ENCODE measurements at regions not wholly inside any gene's neighbourhood (a gene's known extent, or its start where the extent isn't known, plus 50 kb on each side); places are given as distances from the start of the nearest gene placed in this dataset.

DNA sequence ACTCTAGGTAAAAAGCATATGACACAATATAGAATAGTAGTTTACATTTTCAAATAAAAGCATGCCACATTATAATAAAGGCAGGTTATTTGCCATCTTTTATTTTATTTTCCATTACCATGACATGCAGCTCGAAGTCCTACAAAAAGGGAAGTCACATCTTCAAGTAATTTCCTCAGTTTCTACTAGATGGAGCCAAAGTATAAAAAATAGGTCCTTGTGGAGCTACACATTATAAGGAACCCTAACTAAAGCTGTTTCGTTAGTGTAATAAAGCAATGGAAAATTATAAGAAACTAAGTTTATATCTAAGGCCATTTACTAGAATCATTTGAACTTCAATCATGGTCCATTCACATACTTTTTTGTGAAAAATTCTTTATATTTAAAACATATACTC is 674.5 kb downstream of the KCNJ3 start:
- intact Hi-C loops (cut with DNase I) = no loop called here
- TF ChIP-seq POLR2A (IDR thresholded peaks at IDR 0.05) (no peak), EP300 (IDR thresholded peaks at IDR 0.05) (no peak), POLR2AphosphoS5 (IDR thresholded peaks at IDR 0.05) (no peak)
- TF ChIP-seq, protein P1, sequence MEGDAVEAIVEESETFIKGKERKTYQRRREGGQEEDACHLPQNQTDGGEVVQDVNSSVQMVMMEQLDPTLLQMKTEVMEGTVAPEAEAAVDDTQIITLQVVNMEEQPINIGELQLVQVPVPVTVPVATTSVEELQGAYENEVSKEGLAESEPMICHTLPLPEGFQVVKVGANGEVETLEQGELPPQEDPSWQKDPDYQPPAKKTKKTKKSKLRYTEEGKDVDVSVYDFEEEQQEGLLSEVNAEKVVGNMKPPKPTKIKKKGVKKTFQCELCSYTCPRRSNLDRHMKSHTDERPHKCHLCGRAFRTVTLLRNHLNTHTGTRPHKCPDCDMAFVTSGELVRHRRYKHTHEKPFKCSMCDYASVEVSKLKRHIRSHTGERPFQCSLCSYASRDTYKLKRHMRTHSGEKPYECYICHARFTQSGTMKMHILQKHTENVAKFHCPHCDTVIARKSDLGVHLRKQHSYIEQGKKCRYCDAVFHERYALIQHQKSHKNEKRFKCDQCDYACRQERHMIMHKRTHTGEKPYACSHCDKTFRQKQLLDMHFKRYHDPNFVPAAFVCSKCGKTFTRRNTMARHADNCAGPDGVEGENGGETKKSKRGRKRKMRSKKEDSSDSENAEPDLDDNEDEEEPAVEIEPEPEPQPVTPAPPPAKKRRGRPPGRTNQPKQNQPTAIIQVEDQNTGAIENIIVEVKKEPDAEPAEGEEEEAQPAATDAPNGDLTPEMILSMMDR (IDR thresholded peaks at IDR 0.05) = no peak
- Histone ChIP-seq H3K4me3 (no peak overlapping the region), H3K4me1 (no peaks in the 10 kb centered on the region), H3K27ac (no peak overlapping the region), H3K36me3 (no peaks in the 10 kb centered on the region), H3K27me3 (peaks cover 0 to 4% (median 0%) of the 10 kb centered on the region in 3 donors), H3K9me3 (no peaks in the 10 kb centered on the region)
- no peak for DNase-seq
- WGBS, 2 donors = 21 to 24% methylated on average over 2 of the region's 2 CpGs

DNA sequence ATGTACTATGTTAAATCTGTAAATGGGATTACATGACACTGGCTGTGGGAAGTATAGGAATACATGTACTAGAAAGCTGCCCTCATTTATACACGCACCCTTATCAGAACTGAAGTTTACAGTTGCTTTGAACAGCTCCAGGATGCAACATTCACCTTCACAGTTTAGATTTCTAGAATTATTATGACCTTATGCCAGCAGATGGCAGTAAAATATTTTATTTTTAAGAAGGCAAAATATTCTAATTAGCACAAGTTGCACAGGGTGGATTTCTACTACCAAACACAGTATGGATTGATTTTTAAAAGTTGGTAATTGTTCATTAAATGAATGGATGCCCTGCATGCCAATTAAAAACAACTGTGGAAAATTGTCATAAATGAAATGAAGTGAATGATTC is 670.4 kb downstream of the KCNJ3 start:
- intact Hi-C loops (cut with DNase I) = no loop called here
- Histone ChIP-seq H3K4me1 (no peaks in the 10 kb centered on the region), H3K36me3 (no peaks in the 10 kb centered on the region), H3K27ac (no peak overlapping the region), H3K4me3 (no peak overlapping the region), H3K9me3 (no peaks in the 10 kb centered on the region), H3K27me3 (peaks cover 0 to 4% (median 0%) of the 10 kb centered on the region in 3 donors)
- TF ChIP-seq POLR2AphosphoS5 (IDR thresholded peaks at IDR 0.05) = no peak
- TF ChIP-seq, protein P1 (IDR thresholded peaks at IDR 0.05) = no peak
- TF ChIP-seq EP300 (IDR thresholded peaks at IDR 0.05) = no peak
- TF ChIP-seq POLR2A (IDR thresholded peaks at IDR 0.05) = no peak
- 11 to 37% methylated on average over 1 of the region's 1 CpG for WGBS, 2 donors
- no peak for DNase-seq

DNA sequence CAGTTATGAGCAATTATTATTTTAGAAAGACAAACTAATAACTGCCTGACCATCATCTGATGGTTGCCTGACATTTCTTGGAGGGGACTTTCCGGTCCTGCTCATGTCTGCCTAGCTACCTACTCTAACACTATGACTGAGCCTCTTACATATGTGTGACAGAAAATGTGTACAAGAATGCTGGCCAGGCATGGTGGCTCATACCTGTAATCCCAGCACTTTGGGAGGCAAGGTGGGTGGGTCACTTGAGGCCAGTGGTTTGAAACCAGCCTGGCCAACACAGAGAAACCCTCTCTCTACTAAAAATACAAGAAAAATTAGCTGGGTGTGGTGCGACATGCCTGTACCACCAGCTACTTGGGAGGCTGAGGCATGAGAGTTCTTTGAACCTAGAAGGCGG is 666.3 kb downstream of the KCNJ3 start:
- no peak overlapping the region for H3K27ac ChIP-seq
- no peaks in the 10 kb centered on the region for H3K36me3 ChIP-seq
- 95% methylated on average over 3 of the region's 3 CpGs for WGBS, 2 donors
- H3K4me3 ChIP-seq = no peak overlapping the region
- no peaks in the 10 kb centered on the region for H3K9me3 ChIP-seq
- DNase-seq = no peak
- TF ChIP-seq, protein P1 (IDR thresholded peaks at IDR 0.05) = no peak
- TF ChIP-seq POLR2AphosphoS5 (IDR thresholded peaks at IDR 0.05) (no peak), POLR2A (IDR thresholded peaks at IDR 0.05) (no peak), EP300 (IDR thresholded peaks at IDR 0.05) (no peak)
- no peaks in the 10 kb centered on the region for H3K27me3 ChIP-seq
- intact Hi-C loops (cut with DNase I) = no loop called here
- no peaks in the 10 kb centered on the region for H3K4me1 ChIP-seq

DNA sequence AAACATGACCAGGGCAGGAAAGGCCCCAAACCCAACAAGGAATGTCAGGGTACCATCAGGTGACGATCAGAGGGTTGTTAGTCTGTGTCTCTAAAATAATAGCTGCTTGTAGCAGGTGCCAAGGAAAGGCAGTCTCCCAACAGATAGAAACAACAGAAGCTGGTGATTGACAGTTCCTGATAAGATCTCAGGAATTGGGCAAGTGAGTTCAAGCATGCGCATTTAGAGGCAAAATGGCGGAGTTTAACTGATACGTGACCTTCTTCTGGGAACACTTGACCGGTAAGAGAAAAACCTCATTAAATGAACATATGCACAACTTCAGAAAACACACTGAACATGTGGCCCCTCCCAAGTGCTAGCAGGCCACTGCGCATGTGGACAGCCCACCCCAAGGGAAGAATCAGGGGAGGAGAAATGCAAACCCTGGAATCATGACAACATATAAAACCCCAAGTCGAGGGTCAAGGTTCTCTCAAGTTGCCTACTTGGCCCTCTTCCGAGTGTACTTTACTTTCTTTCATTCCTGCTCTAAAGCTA is 664.9 kb downstream of the KCNJ3 start:
- Histone ChIP-seq H3K4me1 (no peaks in the 10 kb centered on the region), H3K36me3 (no peaks in the 10 kb centered on the region), H3K4me3 (no peak overlapping the region), H3K27ac (no peak overlapping the region), H3K27me3 (no peaks in the 10 kb centered on the region), H3K9me3 (no peaks in the 10 kb centered on the region)
- intact Hi-C loops (cut with DNase I) = no loop called here
- 86 to 91% methylated on average over 8 of the region's 8 CpGs for WGBS, 2 donors
- DNase-seq = no peak
- TF ChIP-seq, protein P1 (IDR thresholded peaks at IDR 0.05) = no peak
- TF ChIP-seq POLR2AphosphoS5 (IDR thresholded peaks at IDR 0.05) = no peak
- no peak for TF ChIP-seq POLR2A (IDR thresholded peaks at IDR 0.05)
- TF ChIP-seq EP300 (IDR thresholded peaks at IDR 0.05) = no peak

DNA sequence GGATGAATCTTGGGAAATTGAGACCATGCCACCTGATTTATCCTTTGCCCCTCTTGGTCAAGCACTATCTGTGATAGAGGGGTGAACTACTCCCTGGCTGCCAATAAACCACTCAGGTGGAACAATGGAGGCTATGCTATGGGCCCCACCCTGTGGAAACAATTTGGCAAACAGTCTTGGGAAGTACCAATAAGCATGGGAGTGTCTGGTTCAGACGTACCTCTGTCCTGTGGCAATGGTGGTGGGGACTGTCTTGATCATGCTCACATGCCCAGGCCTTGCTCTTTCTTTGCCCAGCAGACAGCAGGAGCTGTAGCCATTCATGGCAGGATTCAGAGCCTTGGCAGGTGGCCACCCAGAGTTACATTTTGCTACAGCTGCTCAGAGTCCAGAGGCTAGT is 658.7 kb downstream of the KCNJ3 start:
- Histone ChIP-seq H3K27ac (no peak overlapping the region), H3K9me3 (no peaks in the 10 kb centered on the region), H3K36me3 (no peaks in the 10 kb centered on the region), H3K4me1 (no peaks in the 10 kb centered on the region), H3K27me3 (no peaks in the 10 kb centered on the region), H3K4me3 (no peak overlapping the region)
- intact Hi-C loops (cut with DNase I) = no loop called here
- DNase-seq = no peak
- TF ChIP-seq, protein P1 (IDR thresholded peaks at IDR 0.05) = no peak
- no peak for TF ChIP-seq POLR2A (IDR thresholded peaks at IDR 0.05)
- no peak for TF ChIP-seq POLR2AphosphoS5 (IDR thresholded peaks at IDR 0.05)
- TF ChIP-seq EP300 (IDR thresholded peaks at IDR 0.05) = no peak
- 15 to 55% methylated on average over 1 of the region's 1 CpG for WGBS, 2 donors

All from sigmoid colon (tissue), 6 donors.